HUES6 (cell line): ENCODE measurements at regions not wholly inside any gene's neighbourhood (a gene's known extent, or its start where the extent isn't known, plus 50 kb on each side); places are given as distances from the start of the nearest gene placed in this dataset.

ENCODE experiments used
- H3K27ac ChIP-seq: 2 replicates; pipeline ENCODE4 v1.7.0; 2013; ENCODE audit warnings: low read depth, mild to moderate bottlenecking, low read length, inconsistent platforms
- H3K27me3 ChIP-seq: 2 replicates; pipeline ENCODE4 v1.6.1; 2013; ENCODE audit warnings: low read length; ENCODE audit not compliant: control insufficient read depth, insufficient read depth
- H3K36me3 ChIP-seq: 2 replicates; pipeline ENCODE4 v1.6.1; 2013; ENCODE audit warnings: low read length; ENCODE audit not compliant: control insufficient read depth, insufficient read depth
- H3K4me1 ChIP-seq: 2 replicates; pipeline ENCODE4 v1.6.1; 2013; ENCODE audit warnings: low read length; ENCODE audit not compliant: control insufficient read depth, insufficient read depth
- H3K4me3 ChIP-seq: 2 replicates; pipeline ENCODE4 v1.5.1; 2013; ENCODE audit warnings: low read depth, low read length
- H3K9ac ChIP-seq: one replicate; pipeline ENCODE4 v1.6.1; 2013; ENCODE audit warnings: mild to moderate bottlenecking, low read length
- H3K9me3 ChIP-seq: 2 replicates; pipeline ENCODE4 v1.6.1; 2013; ENCODE audit warnings: low read depth, low read length; ENCODE audit not compliant: control insufficient read depth, insufficient read depth

DNA sequence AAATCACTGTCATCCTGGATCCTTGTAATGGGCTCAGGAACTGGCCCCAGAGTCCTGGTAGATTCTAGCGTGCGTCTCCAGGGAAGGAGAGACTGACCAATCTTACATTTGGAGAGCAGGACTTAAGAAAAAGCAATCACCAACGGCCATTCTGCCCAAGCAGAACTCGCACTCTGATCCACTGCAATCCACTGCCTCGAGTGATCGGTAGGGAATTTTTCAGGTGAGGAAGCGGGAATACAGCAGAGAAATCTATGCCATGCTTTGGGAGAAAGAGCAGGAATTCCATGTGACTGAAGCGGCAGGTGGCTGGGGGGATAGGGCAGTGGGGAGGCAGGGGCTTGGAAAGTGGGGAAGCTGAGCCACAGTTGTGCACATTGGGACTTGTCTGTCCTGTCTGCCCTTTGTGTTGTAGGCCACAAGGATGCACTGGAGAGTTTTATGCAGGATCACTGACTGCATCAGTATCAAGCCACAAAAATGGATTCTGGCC lies 143.9 kb upstream of the HS3ST2 start:
- Histone ChIP-seq H3K27ac (no peak overlapping the region), H3K4me1 (peaks cover 11% of the 10 kb centered on the region), H3K4me3 (no peak overlapping the region), H3K9ac (no peak overlapping the region), H3K27me3 (no peaks in the 10 kb centered on the region), H3K36me3 (no peaks in the 10 kb centered on the region), H3K9me3 (no peaks in the 10 kb centered on the region)

GRCh38 chr16:22670551-22671041 lies 143.4 kb upstream of the HS3ST2 start:
- Histone ChIP-seq H3K9me3 (no peaks in the 10 kb centered on the region), H3K27me3 (no peaks in the 10 kb centered on the region), H3K36me3 (no peaks in the 10 kb centered on the region), H3K4me3 (no peak overlapping the region), H3K27ac (no peak overlapping the region), H3K4me1 (peaks cover 11% of the 10 kb centered on the region), H3K9ac (no peak overlapping the region)

GRCh38 chr16:22671301-22672076 lies 142.5 kb upstream of the HS3ST2 start:
- Histone ChIP-seq H3K27ac (no peak overlapping the region), H3K4me3 (no peak overlapping the region), H3K27me3 (no peaks in the 10 kb centered on the region), H3K9me3 (peaks cover under 1% of the 10 kb centered on the region; the same call in 1 of the 2 replicates), H3K36me3 (no peaks in the 10 kb centered on the region), H3K9ac (no peak overlapping the region), H3K4me1 (peaks cover 11% of the 10 kb centered on the region)

DNA sequence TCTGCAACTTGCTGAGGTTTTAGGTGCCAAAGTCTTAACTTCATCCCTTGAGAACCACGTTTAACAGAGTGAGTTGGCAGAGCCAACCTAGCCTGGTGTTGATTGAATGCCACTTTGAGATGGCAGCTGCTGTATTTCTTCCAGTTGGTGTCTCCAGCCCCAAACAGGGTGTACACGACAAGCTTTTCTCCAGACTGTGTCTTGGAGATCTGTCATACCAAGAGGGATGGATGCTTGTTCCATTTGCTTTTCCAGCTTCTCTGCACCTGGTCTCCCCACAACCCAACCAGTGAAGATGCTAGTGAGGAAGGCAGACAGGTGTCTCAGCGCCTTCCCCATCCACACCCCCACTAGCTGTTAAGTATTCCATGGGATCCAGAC lies 141.1 kb upstream of the HS3ST2 start:
- H3K4me1 ChIP-seq, result peaks cover 11% of the 10 kb centered on the region
- no peaks in the 10 kb centered on the region for H3K36me3 ChIP-seq
- no peak overlapping the region for H3K9ac ChIP-seq
- H3K27me3 ChIP-seq, result no peaks in the 10 kb centered on the region
- peaks cover 3% of the 10 kb centered on the region; the same call in 1 of the 2 replicates for H3K9me3 ChIP-seq
- H3K27ac ChIP-seq, result no peak overlapping the region
- H3K4me3 ChIP-seq, result no peak overlapping the region

- Histone ChIP-seq H3K9ac (no peak overlapping the region), H3K36me3 (no peaks in the 10 kb centered on the region), H3K9me3 (peaks cover 6% of the 10 kb centered on the region; the same call in 1 of the 2 replicates), H3K27me3 (no peaks in the 10 kb centered on the region), H3K4me3 (no peak overlapping the region), H3K27ac (no peak overlapping the region), H3K4me1 (peaks cover 11% of the 10 kb centered on the region)
These were observed 140.5 kb upstream of the HS3ST2 start for GRCh38 chr16:22673421-22673831.

DNA sequence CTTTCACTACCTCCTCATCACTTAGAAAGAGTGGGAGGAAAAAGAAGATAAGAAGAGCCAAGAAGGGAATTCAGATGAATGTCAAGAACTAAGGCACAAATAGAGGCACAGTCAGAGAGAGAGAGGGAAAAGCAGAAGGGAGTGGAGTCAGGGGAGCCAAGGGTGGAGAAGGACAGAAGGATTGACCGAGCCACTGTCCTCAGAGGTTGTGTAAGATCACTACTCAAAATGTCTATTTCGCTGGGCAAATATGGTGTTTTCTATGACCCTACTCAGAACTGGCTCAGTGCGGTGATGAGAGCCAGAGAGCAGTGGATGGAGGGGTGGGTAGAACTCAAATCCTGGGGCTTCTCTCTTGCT lies 139.2 kb upstream of the HS3ST2 start:
- Histone ChIP-seq H3K36me3 (no peaks in the 10 kb centered on the region), H3K27ac (no peak overlapping the region), H3K4me3 (no peak overlapping the region), H3K27me3 (no peaks in the 10 kb centered on the region), H3K9me3 (peaks cover 6% of the 10 kb centered on the region; the same call in 1 of the 2 replicates), H3K4me1 (peaks cover 13% of the 10 kb centered on the region), H3K9ac (no peak overlapping the region)

GRCh38 chr16:22675745-22676540 lies 138.0 kb upstream of the HS3ST2 start:
- Histone ChIP-seq H3K4me1 (peaks cover 8% of the 10 kb centered on the region), H3K4me3 (no peak overlapping the region), H3K9me3 (peaks cover 6% of the 10 kb centered on the region; the same call in 1 of the 2 replicates), H3K27me3 (no peaks in the 10 kb centered on the region), H3K27ac (no peak overlapping the region), H3K36me3 (no peaks in the 10 kb centered on the region), H3K9ac (no peak overlapping the region)

GRCh38 chr16:22677024-22677830 lies 136.7 kb upstream of the HS3ST2 start:
- Histone ChIP-seq H3K4me3 (no peak overlapping the region), H3K4me1 (peaks cover 14% of the 10 kb centered on the region), H3K36me3 (no peaks in the 10 kb centered on the region), H3K27ac (no peak overlapping the region), H3K9me3 (peaks cover 6% of the 10 kb centered on the region; the same call in 1 of the 2 replicates), H3K27me3 (no peaks in the 10 kb centered on the region), H3K9ac (no peak overlapping the region)

GRCh38 chr16:22678311-22678710 lies 135.7 kb upstream of the HS3ST2 start:
- Histone ChIP-seq H3K27me3 (no peaks in the 10 kb centered on the region), H3K4me3 (no peak overlapping the region), H3K36me3 (no peaks in the 10 kb centered on the region), H3K9me3 (peaks cover 6% of the 10 kb centered on the region; the same call in 1 of the 2 replicates), H3K4me1 (peaks cover 14% of the 10 kb centered on the region), H3K27ac (no peak overlapping the region), H3K9ac (no peak overlapping the region)

- no peak overlapping the region for H3K9ac ChIP-seq
- H3K4me1 ChIP-seq, result peaks cover 14% of the 10 kb centered on the region
- peaks cover 5% of the 10 kb centered on the region for H3K9me3 ChIP-seq
- no peaks in the 10 kb centered on the region for H3K36me3 ChIP-seq
- no peak overlapping the region for H3K27ac ChIP-seq
- no peak overlapping the region for H3K4me3 ChIP-seq
- H3K27me3 ChIP-seq, result no peaks in the 10 kb centered on the region
These were observed 132.2 kb upstream of the HS3ST2 start for GRCh38 chr16:22681554-22682291.
